Upper lobe of left lung (tissue), 4 donors: ENCODE measurements at regions not wholly inside any gene's neighbourhood (a gene's known extent, or its start where the extent isn't known, plus 50 kb on each side); places are given as distances from the start of the nearest gene placed in this dataset.

ENCODE experiments used
- CTCF ChIP-seq, 6 experiments: fragments of 450-650 bp in 4 of 6; fragments of 200-600 bp in 2 of 6; sonication (generic) in 2 of 6; IDR thresholded peaks; one replicate each; pipeline ENCODE4 v1.5.1; 2016 to 2019; ENCODE audit warnings: antibody characterized with exemption in 6 of 6
- EP300 ChIP-seq, 4 donors: sonication (generic); formaldehyde crosslinking; IDR thresholded peaks; one replicate each; pipeline ENCODE4 v1.5.1; 2017; ENCODE audit warnings: antibody characterized with exemption in 4 of 4, control low read depth in 2 of 4
- POLR2A ChIP-seq, 4 donors: fragments of 450-650 bp; IDR thresholded peaks; one replicate each; pipeline ENCODE4 v1.5.1; 2016 to 2017; ENCODE audit warnings: antibody characterized with exemption in 4 of 4, mild to moderate bottlenecking in 2 of 4
- POLR2AphosphoS5 ChIP-seq, 2 donors: sonication (generic); formaldehyde crosslinking; IDR thresholded peaks; one replicate each; pipeline ENCODE4 v1.5.1; 2017; ENCODE audit warnings: antibody characterized with exemption in 2 of 2

GRCh38 chr10:31730776-31731175, 197.9 kb downstream of the ARHGAP12 start:
- TF ChIP-seq EP300 (IDR thresholded peaks at IDR 0.05): no peak
- no peak for TF ChIP-seq CTCF (IDR thresholded peaks at IDR 0.05)
- TF ChIP-seq POLR2A (IDR thresholded peaks at IDR 0.05): no peak
- no peak for TF ChIP-seq POLR2AphosphoS5 (IDR thresholded peaks at IDR 0.05)
